Esophagus muscularis mucosa (tissue), 4 donors: ENCODE measurements at regions not wholly inside any gene's neighbourhood (a gene's known extent, or its start where the extent isn't known, plus 50 kb on each side); places are given as distances from the start of the nearest gene placed in this dataset.

Source experiments
- EP300 ChIP-seq: sonication (generic); formaldehyde crosslinking; IDR thresholded peaks from one replicate; pipeline ENCODE4 v1.6.1; 2017; ENCODE audit warnings: antibody characterized with exemption
- POLR2A ChIP-seq: fragments of 450-650 bp; IDR thresholded peaks from one replicate; pipeline ENCODE4 v1.6.1; 2017; ENCODE audit warnings: antibody characterized with exemption, moderate library complexity, mild to moderate bottlenecking, low read depth
- POLR2AphosphoS5 ChIP-seq, 2 donors: sonication (generic); formaldehyde crosslinking; IDR thresholded peaks; one replicate each; pipeline ENCODE4 v1.6.1; 2017; ENCODE audit warnings: antibody characterized with exemption in 2 of 2
- TF ChIP-seq, protein P1 (sequence below), 3 experiments: fragments of 200-600 bp in 2 of 3; fragments of 450-650 bp in 1 of 3; sonication (generic) in 2 of 3; IDR thresholded peaks; one replicate each; pipeline ENCODE4 v1.5.1; 2017 to 2019; ENCODE audit warnings: antibody characterized with exemption in 3 of 3, mild to moderate bottlenecking in 2 of 3, moderate library complexity in 1 of 3

DNA sequence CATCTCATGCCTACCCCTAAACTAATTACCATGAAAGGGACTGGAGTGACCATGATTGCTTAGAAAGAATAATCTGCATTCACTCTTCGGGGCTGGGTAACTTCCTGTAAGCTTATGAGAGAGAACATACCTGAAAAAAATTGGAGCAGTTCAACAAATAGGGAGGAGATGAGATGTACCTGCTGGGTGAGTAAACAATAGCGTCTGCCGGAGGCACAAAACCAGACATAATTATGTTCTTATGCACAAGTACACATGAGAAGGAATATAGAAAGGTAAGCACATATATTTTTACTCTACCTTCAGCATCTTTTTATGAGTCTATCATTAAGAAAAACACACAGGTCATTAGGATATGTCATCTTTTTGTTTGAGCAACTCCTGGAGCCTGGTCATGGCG lies 224.6 kb upstream of the FERD3L start:
- TF ChIP-seq, protein P1, sequence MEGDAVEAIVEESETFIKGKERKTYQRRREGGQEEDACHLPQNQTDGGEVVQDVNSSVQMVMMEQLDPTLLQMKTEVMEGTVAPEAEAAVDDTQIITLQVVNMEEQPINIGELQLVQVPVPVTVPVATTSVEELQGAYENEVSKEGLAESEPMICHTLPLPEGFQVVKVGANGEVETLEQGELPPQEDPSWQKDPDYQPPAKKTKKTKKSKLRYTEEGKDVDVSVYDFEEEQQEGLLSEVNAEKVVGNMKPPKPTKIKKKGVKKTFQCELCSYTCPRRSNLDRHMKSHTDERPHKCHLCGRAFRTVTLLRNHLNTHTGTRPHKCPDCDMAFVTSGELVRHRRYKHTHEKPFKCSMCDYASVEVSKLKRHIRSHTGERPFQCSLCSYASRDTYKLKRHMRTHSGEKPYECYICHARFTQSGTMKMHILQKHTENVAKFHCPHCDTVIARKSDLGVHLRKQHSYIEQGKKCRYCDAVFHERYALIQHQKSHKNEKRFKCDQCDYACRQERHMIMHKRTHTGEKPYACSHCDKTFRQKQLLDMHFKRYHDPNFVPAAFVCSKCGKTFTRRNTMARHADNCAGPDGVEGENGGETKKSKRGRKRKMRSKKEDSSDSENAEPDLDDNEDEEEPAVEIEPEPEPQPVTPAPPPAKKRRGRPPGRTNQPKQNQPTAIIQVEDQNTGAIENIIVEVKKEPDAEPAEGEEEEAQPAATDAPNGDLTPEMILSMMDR (IDR thresholded peaks at IDR 0.05): no peak
- no peak for TF ChIP-seq POLR2A
- no peak for TF ChIP-seq POLR2AphosphoS5 (IDR thresholded peaks at IDR 0.05)
- no peak for TF ChIP-seq EP300
